Uterus (tissue), 2 donors: ENCODE measurements at regions not wholly inside any gene's neighbourhood (a gene's known extent, or its start where the extent isn't known, plus 50 kb on each side); places are given as distances from the start of the nearest gene placed in this dataset.

ENCODE experiments used
- CTCF ChIP-seq, 4 experiments: fragments of 200-600 bp in 2 of 4; fragments of 450-650 bp in 2 of 4; sonication (generic) in 2 of 4; IDR thresholded peaks; one replicate each; pipeline ENCODE4 v1.5.1; 2016 to 2019; ENCODE audit warnings: antibody characterized with exemption in 4 of 4, mild to moderate bottlenecking in 2 of 4, moderate library complexity in 1 of 4
- POLR2A ChIP-seq, 2 donors: fragments of 450-650 bp; IDR thresholded peaks; one replicate each; pipeline ENCODE4 v1.6.1; 2016; ENCODE audit warnings: antibody characterized with exemption in 2 of 2, mild to moderate bottlenecking in 1 of 2, moderate library complexity in 1 of 2

- no peak for TF ChIP-seq CTCF (IDR thresholded peaks at IDR 0.05)
- TF ChIP-seq POLR2A (IDR thresholded peaks at IDR 0.05) = no peak
Observed at GRCh38 chr5:1668141-1668721, 131.4 kb downstream of the MRPL36 start.
